ENCODE measurements at regions not wholly inside any gene's neighbourhood (a gene's known extent, or its start where the extent isn't known, plus 50 kb on each side); places are given as distances from the start of the nearest gene placed in this dataset.

- Histone ChIP-seq H3K9me3 (peaks cover 0 to 4% (median 0%) of the 10 kb centered on the region in 8 donors), H3K4me3 (no peak overlapping the region), H3K4me1 (no peaks in the 10 kb centered on the region), H3K36me3 (no peaks in the 10 kb centered on the region), H3K27ac (no peak overlapping the region), H3K27me3 (replicated peaks in 1 of 7) (no peaks in the 10 kb centered on the region)
- TF ChIP-seq POLR2A (IDR thresholded peaks at IDR 0.05) = no peak
- 89 to 95% (median 92%) methylated on average over 4 of the region's 4 CpGs for WGBS, 5 donors
- DNase-seq = no peak
- intact Hi-C loops (cut with DNase I; ENCODE audit: low total_unique reads) = no loop called here
Measured at GRCh38 chr6:9192405-9192909, 757.1 kb upstream of the SLC35B3 start.

GRCh38 chr6:9186148-9186547 is 750.8 kb upstream of the SLC35B3 start:
- no peak overlapping the region for H3K4me3 ChIP-seq
- no peak for TF ChIP-seq CTCF (IDR thresholded peaks at IDR 0.05 in 8 of 11, conservative IDR thresholded peaks at IDR 0.05 in 3 of 11)
- H3K4me1 ChIP-seq = no peaks in the 10 kb centered on the region
- no peak for DNase-seq
- peaks cover 0 to 8% (median 0%) of the 10 kb centered on the region in 8 donors for H3K9me3 ChIP-seq
- H3K27me3 ChIP-seq (replicated peaks in 1 of 7) = no peaks in the 10 kb centered on the region
- H3K36me3 ChIP-seq = no peaks in the 10 kb centered on the region
- H3K27ac ChIP-seq = no peak overlapping the region
- intact Hi-C loops (cut with DNase I; ENCODE audit: low total_unique reads) = no loop called here

GRCh38 chr6:9178071-9178470 is 742.7 kb upstream of the SLC35B3 start:
- intact Hi-C loops (cut with DNase I; ENCODE audit: low total_unique reads) = no loop called here
- H3K27me3 ChIP-seq (replicated peaks in 1 of 7) = no peaks in the 10 kb centered on the region
- H3K27ac ChIP-seq = no peak overlapping the region
- H3K9me3 ChIP-seq = peaks cover 0 to 36% (median 5%) of the 10 kb centered on the region in 8 donors
- no peaks in the 10 kb centered on the region for H3K36me3 ChIP-seq
- no peak overlapping the region for H3K4me3 ChIP-seq
- no peaks in the 10 kb centered on the region for H3K4me1 ChIP-seq
- 73 to 91% (median 82%) methylated on average over 2 of the region's 2 CpGs for WGBS, 5 donors
- no peak for DNase-seq
- TF ChIP-seq POLR2A (IDR thresholded peaks at IDR 0.05) (no peak), CTCF (IDR thresholded peaks at IDR 0.05 in 8 of 11, conservative IDR thresholded peaks at IDR 0.05 in 3 of 11) (no peak), POLR2AphosphoS5 (IDR thresholded peaks at IDR 0.05) (no peak)

GRCh38 chr6:9173229-9173628 is 737.9 kb upstream of the SLC35B3 start:
- Histone ChIP-seq H3K27me3 (replicated peaks in 1 of 7) (no peaks in the 10 kb centered on the region), H3K36me3 (no peaks in the 10 kb centered on the region), H3K4me3 (no peak overlapping the region), H3K4me1 (no peaks in the 10 kb centered on the region), H3K9me3 (peaks cover 0 to 43% (median 6%) of the 10 kb centered on the region in 8 donors), H3K27ac (no peak overlapping the region)
- no peak for DNase-seq
- intact Hi-C loops (cut with DNase I; ENCODE audit: low total_unique reads) = no loop called here
- TF ChIP-seq CTCF (IDR thresholded peaks at IDR 0.05 in 8 of 11, conservative IDR thresholded peaks at IDR 0.05 in 3 of 11) = no peak
- no peak for TF ChIP-seq POLR2AphosphoS5 (IDR thresholded peaks at IDR 0.05)
- no peak for TF ChIP-seq POLR2A (IDR thresholded peaks at IDR 0.05)
- WGBS, 5 donors = 61 to 78% (median 75%) methylated on average over 7 of the region's 7 CpGs

GRCh38 chr6:9172096-9172495 is 736.8 kb upstream of the SLC35B3 start:
- Histone ChIP-seq H3K4me1 (no peaks in the 10 kb centered on the region), H3K27ac (no peak overlapping the region), H3K9me3 (peaks cover 0 to 40% (median 6%) of the 10 kb centered on the region in 8 donors), H3K4me3 (no peak overlapping the region), H3K36me3 (no peaks in the 10 kb centered on the region), H3K27me3 (replicated peaks in 1 of 7) (no peaks in the 10 kb centered on the region)
- TF ChIP-seq POLR2A (IDR thresholded peaks at IDR 0.05) = no peak
- TF ChIP-seq POLR2AphosphoS5 (IDR thresholded peaks at IDR 0.05) = no peak
- no peak for TF ChIP-seq CTCF (IDR thresholded peaks at IDR 0.05 in 8 of 11, conservative IDR thresholded peaks at IDR 0.05 in 3 of 11)
- WGBS, 5 donors = 74 to 97% (median 86%) methylated on average over 1 of the region's 1 CpG
- intact Hi-C loops (cut with DNase I; ENCODE audit: low total_unique reads) = no loop called here
- no peak for DNase-seq

Measured in spleen (tissue), 11 donors.